A673 (cell line): ENCODE measurements at regions not wholly inside any gene's neighbourhood (a gene's known extent, or its start where the extent isn't known, plus 50 kb on each side); places are given as distances from the start of the nearest gene placed in this dataset.
"Not testable (repeated sequence)": the region's sequence is repeated elsewhere in the genome, so short reads cannot be mapped to it uniquely, and the experiment has no call there.

ENCODE experiments used
- BruUV-seq: library from RNA; stranded (reverse); fragments of 400-500 nt; replicated peaks from 2 replicates; lab custom pipeline; 2021; lab: Mats Ljungman, UMichigan
- CTCF ChIA-PET: fragments of 300-600 bp; sonication (Branson Sonifier 250); formaldehyde crosslinking; loops from one replicate; lab custom pipeline; 2022; ENCODE audit warnings: antibody characterized with exemption; lab: Charles Lee
- POLR2A ChIA-PET: fragments of 300-600 bp; sonication (Branson Sonifier 250); formaldehyde crosslinking; loops from one replicate; lab custom pipeline; 2022; ENCODE audit warnings: antibody characterized with exemption; ENCODE audit not compliant: low non-redundant PET; lab: Charles Lee
- DNase-seq: peaks from one replicate; pipeline ENCODE4 v3.0.0-alpha.2; 2015; ENCODE audit warnings: low spot score
- H3K27ac ChIP-seq: fragments of 200-600 bp; sonication (generic); 2 replicates; pipeline ENCODE4 v1.5.1; 2016; ENCODE audit warnings: mixed run types, low read depth, mild to moderate bottlenecking, mixed read lengths, antibody characterized with exemption, low read length; ENCODE audit not compliant: poor library complexity, severe bottlenecking
- H3K27me3 ChIP-seq: fragments of 200-600 bp; sonication (generic); replicated peaks from 2 replicates; pipeline ENCODE4 v1.6.1; 2017; ENCODE audit warnings: mixed run types, low read depth, mild to moderate bottlenecking, mixed read lengths, antibody characterized with exemption, low read length; ENCODE audit not compliant: insufficient read depth, poor library complexity
- H3K36me3 ChIP-seq: fragments of 200-600 bp; sonication (generic); 2 replicates; pipeline ENCODE4 v1.6.1; 2016; ENCODE audit warnings: mixed run types, mild to moderate bottlenecking, mixed read lengths, antibody characterized with exemption, low read length; ENCODE audit not compliant: insufficient read depth, poor library complexity, severe bottlenecking
- H3K4me1 ChIP-seq: fragments of 200-600 bp; sonication (generic); 2 replicates; pipeline ENCODE4 v1.6.1; 2017; ENCODE audit warnings: mixed run types, mild to moderate bottlenecking, mixed read lengths, antibody characterized with exemption, low read length; ENCODE audit not compliant: insufficient read depth, poor library complexity, severe bottlenecking
- H3K4me3 ChIP-seq: fragments of 200-600 bp; sonication (generic); 2 replicates; pipeline ENCODE4 v1.5.1; 2016; ENCODE audit warnings: low read depth, mixed run types, mild to moderate bottlenecking, mixed read lengths, low read length; ENCODE audit not compliant: poor library complexity, severe bottlenecking
- H3K9me3 ChIP-seq: fragments of 200-600 bp; sonication (generic); 2 replicates; pipeline ENCODE4 v1.6.1; 2016; ENCODE audit warnings: mixed run types, low read depth, mild to moderate bottlenecking, mixed read lengths, antibody characterized with exemption, low read length; ENCODE audit not compliant: poor library complexity, severe bottlenecking
- CTCF ChIP-seq: fragments of 300-800, 200-600 bp; sonication (generic); conservative IDR thresholded peaks from 2 replicates; pipeline ENCODE4 v1.5.1; 2017; ENCODE audit warnings: low read depth, mild to moderate bottlenecking, antibody characterized with exemption, low read length, moderate library complexity, mixed read lengths
- EZH2 ChIP-seq: fragments of 200-600 bp; sonication (generic); IDR thresholded peaks from 2 replicates; pipeline ENCODE4 v1.6.1; 2017; ENCODE audit warnings: borderline replicate concordance, low read depth, mild to moderate bottlenecking, mixed read lengths, antibody characterized with exemption, low read length; ENCODE audit not compliant: poor library complexity, severe bottlenecking
- intact Hi-C: fragments of 100-400 bp; cut with micrococcal nuclease; formaldehyde crosslinking; loops from one replicate; pipeline ENCODE4 v1.10.0; 2022; ENCODE audit not compliant: unreplicated experiment

GRCh38 chr2:183543222-183543621, 419.0 kb downstream of the NUP35 start:
- no TSS peak for BruUV-seq
- Histone ChIP-seq H3K9me3 (no peaks in the 10 kb centered on the region), H3K27ac (no peak overlapping the region), H3K36me3 (no peaks in the 10 kb centered on the region), H3K4me3 (no peak overlapping the region), H3K4me1 (no peaks in the 10 kb centered on the region), H3K27me3 (no peaks in the 10 kb centered on the region)
- TF ChIP-seq EZH2 (no peak), CTCF (no peak)
- ChIA-PET CTCF (no interaction called here), POLR2A (interaction anchor here (0.6 kb wide), 1 partner anchor 12 kb away, joined by 3 read pairs; no protein-coding TSS in a partner anchor)
- DNase-seq = no peak
- intact Hi-C loops = no loop called here

- no TSS peak for BruUV-seq
- Histone ChIP-seq H3K27ac (no peak overlapping the region), H3K36me3 (no peaks in the 10 kb centered on the region), H3K9me3 (no peaks in the 10 kb centered on the region), H3K4me3 (no peak overlapping the region), H3K27me3 (no peaks in the 10 kb centered on the region), H3K4me1 (no peaks in the 10 kb centered on the region)
- no peak for DNase-seq
- POLR2A ChIA-PET = no interaction called here
- CTCF ChIA-PET = no interaction called here
- intact Hi-C loops = no loop called here
- no peak for TF ChIP-seq EZH2
- no peak for TF ChIP-seq CTCF
These were observed 419.5 kb downstream of the NUP35 start for GRCh38 chr2:183543731-183544130.

GRCh38 chr2:183546560-183547350, 422.5 kb downstream of the NUP35 start:
- DNase-seq, H3K9me3 ChIP-seq, CTCF ChIA-PET, H3K27ac ChIP-seq, POLR2A ChIA-PET, H3K27me3 ChIP-seq, intact Hi-C loops, BruUV-seq, H3K36me3 ChIP-seq, H3K4me3 ChIP-seq, H3K4me1 ChIP-seq: not testable (repeated sequence)

- POLR2A ChIA-PET = no interaction called here
- TF ChIP-seq EZH2 (no peak), CTCF (no peak)
- no peak overlapping the region for H3K27ac ChIP-seq
- no TSS peak for BruUV-seq
- DNase-seq = no peak
- no peak overlapping the region for H3K4me3 ChIP-seq
- H3K27me3 ChIP-seq = no peaks in the 10 kb centered on the region
- intact Hi-C loops = no loop called here
- H3K36me3 ChIP-seq = no peaks in the 10 kb centered on the region
- CTCF ChIA-PET = no interaction called here
- no peaks in the 10 kb centered on the region for H3K4me1 ChIP-seq
- no peaks in the 10 kb centered on the region for H3K9me3 ChIP-seq
These were observed 428.5 kb downstream of the NUP35 start for GRCh38 chr2:183552716-183553115.
